Ovary (tissue), 7 donors: ENCODE measurements at regions not wholly inside any gene's neighbourhood (a gene's known extent, or its start where the extent isn't known, plus 50 kb on each side); places are given as distances from the start of the nearest gene placed in this dataset.

Experiments
- DNase-seq, 5 donors: peaks; one replicate each; pipeline ENCODE4 v3.0.0-alpha.2; 2019 to 2020
- H3K27ac ChIP-seq, 2 donors: fragments of 200-600 bp; one replicate each; pipeline versions ENCODE4 v1.5.1 to v1.8.0; 2019 to 2022
- H3K27me3 ChIP-seq: fragments of 200-600 bp; one replicate; pipeline ENCODE4 v1.8.0; 2022
- H3K36me3 ChIP-seq: fragments of 200-600 bp; sonication (generic); one replicate; pipeline ENCODE4 v1.5.1; 2019
- H3K4me1 ChIP-seq: one replicate; pipeline ENCODE4 v1.8.1; 2013; ENCODE audit warnings: mild to moderate bottlenecking, moderate library complexity; ENCODE audit not compliant: insufficient read depth
- H3K4me3 ChIP-seq: fragments of 200-600 bp; sonication (generic); one replicate; pipeline ENCODE4 v1.5.1; 2017
- H3K9me3 ChIP-seq, 2 donors: fragments of 200-600 bp in 1 of 2; sonication (generic) in 1 of 2; one replicate each; pipeline versions ENCODE4 v1.5.1 to v1.8.1; 2013 to 2019; ENCODE audit warnings: mild to moderate bottlenecking in 1 of 2, moderate library complexity in 1 of 2
- CTCF ChIP-seq, 3 donors: fragments of 450-650 bp in 2 of 3; fragments of 200-600 bp in 1 of 3; IDR thresholded peaks; one replicate each; pipeline versions ENCODE4 v1.5.1 to v1.8.0; 2016 to 2022; ENCODE audit warnings: antibody characterized with exemption in 3 of 3, mild to moderate bottlenecking in 1 of 3
- EP300 ChIP-seq: sonication (generic); formaldehyde crosslinking; IDR thresholded peaks from one replicate; pipeline ENCODE4 v1.6.1; 2017; ENCODE audit warnings: antibody characterized with exemption
- POLR2A ChIP-seq: fragments of 450-650 bp; IDR thresholded peaks from one replicate; pipeline ENCODE4 v1.6.1; 2017; ENCODE audit warnings: antibody characterized with exemption, mild to moderate bottlenecking, moderate library complexity
- WGBS, 3 donors: extraction: QIAGEN DNeasy Blood & Tissue Kit in 1 of 3; methylation state at CpG; one replicate each; pipeline versions ENCODE4 v1.1.5 to v1.1.7; 2013 to 2017; 5-methylcytosine and 5-hydroxymethylcytosine counted together
- intact Hi-C, 4 donors: fragments of 100-400 bp; cut with DNase I; formaldehyde crosslinking; loops; one replicate each; pipeline versions ENCODE4 v1.11.0 to v1.15.1; 2022 to 2023
- donor health status: DM: no; HTN: no; CAD: no; lungs with moderate emphysema.
- donor health status: DM: no; HTN: no; CAD: no.
- donor health status: Bipolar disorder and iron deficiency.
- donor health status: DM: no; HTN: no; CAD: no.
- donor health status: DM: yes; HTN: yes; CAD: no.

- DNase-seq, result no peak
- TF ChIP-seq EP300, result no peak
- TF ChIP-seq CTCF (IDR thresholded peaks at IDR 0.05), result no peak
- TF ChIP-seq POLR2A, result no peak
- Histone ChIP-seq H3K4me1 (no peaks in the 10 kb centered on the region), H3K4me3 (no peak overlapping the region), H3K27me3 (no peaks in the 10 kb centered on the region), H3K36me3 (no peaks in the 10 kb centered on the region), H3K9me3 (no peaks in the 10 kb centered on the region), H3K27ac (no peak overlapping the region)
- 91 to 95% (median 91%) methylated on average over 3 of the region's 3 CpGs for WGBS, 3 donors
- intact Hi-C loops, result no loop called here
These were observed 332.0 kb downstream of the OLFM3 start for GRCh38 chr1:101664726-101665125.

GRCh38 chr1:101667761-101668160 lies 329.0 kb downstream of the OLFM3 start:
- Histone ChIP-seq H3K36me3 (no peaks in the 10 kb centered on the region), H3K27me3 (no peaks in the 10 kb centered on the region), H3K9me3 (no peaks in the 10 kb centered on the region), H3K4me3 (no peak overlapping the region), H3K27ac (no peak overlapping the region), H3K4me1 (no peaks in the 10 kb centered on the region)
- intact Hi-C loops, result no loop called here
- 38 to 50% (median 48%) methylated on average over 2 of the region's 2 CpGs for WGBS, 3 donors
- TF ChIP-seq EP300, result no peak
- no peak for TF ChIP-seq CTCF (IDR thresholded peaks at IDR 0.05)
- no peak for TF ChIP-seq POLR2A
- DNase-seq, result no peak

DNA sequence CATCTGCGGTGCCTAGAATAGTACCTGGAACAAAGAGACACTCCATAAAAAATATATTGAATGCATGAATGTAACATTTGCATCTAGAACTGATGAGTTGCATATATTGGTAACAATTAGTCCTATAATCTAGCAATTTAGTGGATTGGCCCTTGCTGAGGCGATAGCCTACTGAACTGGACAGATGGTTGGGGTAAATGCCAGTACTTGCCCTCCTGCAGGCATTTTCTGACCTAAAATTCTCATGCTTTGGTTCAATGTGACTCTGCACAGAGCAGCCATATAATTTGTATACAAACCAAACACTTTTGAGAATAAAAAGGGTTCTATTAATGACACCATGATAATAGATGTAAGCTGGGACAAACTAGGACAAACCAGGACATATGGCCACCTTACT lies 313.6 kb downstream of the OLFM3 start:
- TF ChIP-seq EP300 (no peak), POLR2A (no peak), CTCF (IDR thresholded peaks at IDR 0.05) (no peak)
- intact Hi-C loops, result no loop called here
- no peaks in the 10 kb centered on the region for H3K4me1 ChIP-seq
- 93 to 97% (median 95%) methylated on average over 2 of the region's 2 CpGs for WGBS, 3 donors
- H3K4me3 ChIP-seq, result no peak overlapping the region
- no peak overlapping the region for H3K27ac ChIP-seq
- no peaks in the 10 kb centered on the region for H3K27me3 ChIP-seq
- no peaks in the 10 kb centered on the region for H3K9me3 ChIP-seq
- no peak for DNase-seq
- no peaks in the 10 kb centered on the region for H3K36me3 ChIP-seq

DNA sequence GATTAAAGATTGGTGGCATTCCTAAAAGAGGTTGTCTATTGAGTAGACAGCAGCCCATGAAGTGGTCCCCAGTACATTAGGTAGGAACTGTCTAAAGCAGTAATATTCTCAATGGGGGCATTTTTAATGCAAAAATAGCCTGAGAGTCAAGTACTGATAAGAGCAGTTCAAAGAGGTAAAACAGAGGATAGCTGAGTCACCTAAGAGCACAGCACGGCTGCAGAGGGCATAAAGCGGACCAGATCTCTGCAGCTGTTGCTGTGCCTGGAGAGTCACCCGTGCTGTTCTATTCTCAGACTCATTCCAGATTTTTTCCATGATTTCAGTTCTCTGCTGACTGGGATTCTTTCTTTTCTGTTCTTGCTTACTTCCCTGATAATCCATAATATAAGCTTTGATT lies 313.2 kb downstream of the OLFM3 start:
- TF ChIP-seq POLR2A (no peak), CTCF (IDR thresholded peaks at IDR 0.05) (no peak), EP300 (no peak)

GRCh38 chr1:101697072-101697471 lies 299.7 kb downstream of the OLFM3 start:
- no peak for DNase-seq
- H3K4me1 ChIP-seq, result no peaks in the 10 kb centered on the region
- no peaks in the 10 kb centered on the region for H3K36me3 ChIP-seq
- intact Hi-C loops, result no loop called here
- H3K9me3 ChIP-seq, result no peaks in the 10 kb centered on the region
- no peaks in the 10 kb centered on the region for H3K27me3 ChIP-seq
- TF ChIP-seq EP300 (no peak), POLR2A (no peak), CTCF (IDR thresholded peaks at IDR 0.05) (no peak)
- WGBS, 3 donors, result 0 to 3% (median 2%) methylated on average over 1 of the region's 1 CpG
- no peak overlapping the region for H3K27ac ChIP-seq
- no peak overlapping the region for H3K4me3 ChIP-seq

More for the DNA sequence above, 313.2 kb downstream of the OLFM3 start:
- H3K4me3 ChIP-seq, result no peak overlapping the region
- no peaks in the 10 kb centered on the region for H3K27me3 ChIP-seq
- no peaks in the 10 kb centered on the region for H3K36me3 ChIP-seq
- WGBS, 3 donors, result 23 to 48% (median 23%) methylated on average over 3 of the region's 3 CpGs
- intact Hi-C loops, result no loop called here
- H3K4me1 ChIP-seq, result no peaks in the 10 kb centered on the region
- no peak for DNase-seq
- H3K27ac ChIP-seq, result no peak overlapping the region
- H3K9me3 ChIP-seq, result no peaks in the 10 kb centered on the region
